SK-N-SH treated with all-trans-retinoic acid at 6 μM for 48 hours (cell line): ENCODE measurements at regions not wholly inside any gene's neighbourhood (a gene's known extent, or its start where the extent isn't known, plus 50 kb on each side); places are given as distances from the start of the nearest gene placed in this dataset.

ENCODE experiments used
- ARNTL ChIP-seq: fragments of 450-650 bp; formaldehyde crosslinking; IDR thresholded peaks from 2 replicates; pipeline ENCODE4 v1.5.0; 2020; ENCODE audit warnings: low read depth, mild to moderate bottlenecking, moderate library complexity, borderline replicate concordance
- CSDC2 ChIP-seq: fragments of 250-450 bp; sonication (Bioruptor Pico); IDR thresholded peaks from 2 replicates; pipeline ENCODE4 v1.5.0; 2020; ENCODE audit warnings: mild to moderate bottlenecking, moderate library complexity
- ESRRG ChIP-seq: fragments of 250-450 bp; sonication (Bioruptor Pico); IDR thresholded peaks from 2 replicates; pipeline ENCODE4 v1.6.1; 2021; ENCODE audit warnings: mild to moderate bottlenecking
- OSR1 ChIP-seq: fragments of 250-450 bp; sonication (Bioruptor Pico); IDR thresholded peaks from 2 replicates; pipeline ENCODE4 v1.8.0; 2022; ENCODE audit warnings: moderate library complexity, mild to moderate bottlenecking, inconsistent platforms
- POU6F1 ChIP-seq: fragments of 250-450 bp; sonication (Bioruptor Pico); IDR thresholded peaks from 2 replicates; pipeline ENCODE4 v1.8.0; 2021; ENCODE audit warnings: low read depth, mild to moderate bottlenecking, moderate library complexity, borderline replicate concordance
- RARB ChIP-seq: fragments of 250-450 bp; sonication (Bioruptor Pico); IDR thresholded peaks from 2 replicates; pipeline ENCODE4 v1.8.0; 2021; ENCODE audit warnings: mild to moderate bottlenecking, moderate library complexity
- TSHZ2 ChIP-seq: fragments of 250-450 bp; sonication (Bioruptor Pico); IDR thresholded peaks from 2 replicates; pipeline ENCODE4 v1.5.0; 2020; ENCODE audit warnings: mild to moderate bottlenecking, moderate library complexity
- ZFP3 ChIP-seq: fragments of 250-450 bp; sonication (Bioruptor Pico); IDR thresholded peaks from 2 replicates; pipeline ENCODE4 v1.5.0; 2020; ENCODE audit warnings: mild to moderate bottlenecking, moderate library complexity
- ZFP30 ChIP-seq: fragments of 450-650 bp; formaldehyde crosslinking; IDR thresholded peaks from 2 replicates; pipeline ENCODE4 v1.5.0; 2022; ENCODE audit warnings: mild to moderate bottlenecking, moderate library complexity
- ZNF565 ChIP-seq: fragments of 450-650 bp; formaldehyde crosslinking; conservative IDR thresholded peaks from 2 replicates; pipeline ENCODE4 v1.5.0; 2020; ENCODE audit warnings: low read depth, mild to moderate bottlenecking, moderate library complexity
- ZNF8 ChIP-seq: fragments of 450-650 bp; formaldehyde crosslinking; IDR thresholded peaks from 2 replicates; pipeline ENCODE4 v1.5.0; 2020; ENCODE audit warnings: mild to moderate bottlenecking, moderate library complexity
- TF ChIP-seq, protein P1 (sequence below): fragments of 250-450 bp; sonication (Bioruptor Pico); IDR thresholded peaks from 2 replicates; pipeline ENCODE4 v1.8.0; 2020; ENCODE audit warnings: mild to moderate bottlenecking, moderate library complexity, borderline replicate concordance
- TF ChIP-seq, protein P2 (sequence below): fragments of 250-450 bp; sonication (Bioruptor Pico); IDR thresholded peaks from 2 replicates; pipeline ENCODE4 v1.5.1; 2020; ENCODE audit warnings: low read depth, mild to moderate bottlenecking, moderate library complexity

GRCh38 chr2:18934886-18935285, 345.5 kb upstream of the NT5C1B start:
- TF ChIP-seq ARNTL (CRISPR knock-in tag): no peak
- no peak for TF ChIP-seq OSR1 (CRISPR knock-in tag)
- no peak for TF ChIP-seq CSDC2 (CRISPR knock-in tag)
- TF ChIP-seq ZNF565 (CRISPR knock-in tag): no peak
- TF ChIP-seq RARB (CRISPR knock-in tag): no peak
- TF ChIP-seq TSHZ2 (CRISPR knock-in tag): no peak
- TF ChIP-seq, protein P1, sequence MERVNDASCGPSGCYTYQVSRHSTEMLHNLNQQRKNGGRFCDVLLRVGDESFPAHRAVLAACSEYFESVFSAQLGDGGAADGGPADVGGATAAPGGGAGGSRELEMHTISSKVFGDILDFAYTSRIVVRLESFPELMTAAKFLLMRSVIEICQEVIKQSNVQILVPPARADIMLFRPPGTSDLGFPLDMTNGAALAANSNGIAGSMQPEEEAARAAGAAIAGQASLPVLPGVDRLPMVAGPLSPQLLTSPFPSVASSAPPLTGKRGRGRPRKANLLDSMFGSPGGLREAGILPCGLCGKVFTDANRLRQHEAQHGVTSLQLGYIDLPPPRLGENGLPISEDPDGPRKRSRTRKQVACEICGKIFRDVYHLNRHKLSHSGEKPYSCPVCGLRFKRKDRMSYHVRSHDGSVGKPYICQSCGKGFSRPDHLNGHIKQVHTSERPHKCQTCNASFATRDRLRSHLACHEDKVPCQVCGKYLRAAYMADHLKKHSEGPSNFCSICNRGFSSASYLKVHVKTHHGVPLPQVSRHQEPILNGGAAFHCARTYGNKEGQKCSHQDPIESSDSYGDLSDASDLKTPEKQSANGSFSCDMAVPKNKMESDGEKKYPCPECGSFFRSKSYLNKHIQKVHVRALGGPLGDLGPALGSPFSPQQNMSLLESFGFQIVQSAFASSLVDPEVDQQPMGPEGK (CRISPR knock-in tag): no peak
- TF ChIP-seq, protein P2, sequence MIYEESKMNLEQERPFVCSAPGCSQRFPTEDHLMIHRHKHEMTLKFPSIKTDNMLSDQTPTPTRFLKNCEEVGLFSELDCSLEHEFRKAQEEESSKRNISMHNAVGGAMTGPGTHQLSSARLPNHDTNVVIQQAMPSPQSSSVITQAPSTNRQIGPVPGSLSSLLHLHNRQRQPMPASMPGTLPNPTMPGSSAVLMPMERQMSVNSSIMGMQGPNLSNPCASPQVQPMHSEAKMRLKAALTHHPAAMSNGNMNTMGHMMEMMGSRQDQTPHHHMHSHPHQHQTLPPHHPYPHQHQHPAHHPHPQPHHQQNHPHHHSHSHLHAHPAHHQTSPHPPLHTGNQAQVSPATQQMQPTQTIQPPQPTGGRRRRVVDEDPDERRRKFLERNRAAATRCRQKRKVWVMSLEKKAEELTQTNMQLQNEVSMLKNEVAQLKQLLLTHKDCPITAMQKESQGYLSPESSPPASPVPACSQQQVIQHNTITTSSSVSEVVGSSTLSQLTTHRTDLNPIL (CRISPR knock-in tag): no peak
- no peak for TF ChIP-seq POU6F1 (CRISPR knock-in tag)
- TF ChIP-seq ESRRG: no peak
- no peak for TF ChIP-seq ZFP30
- TF ChIP-seq ZNF8 (CRISPR knock-in tag): no peak
- TF ChIP-seq ZFP3 (CRISPR knock-in tag): no peak
